ELF-1 (cell line): ENCODE measurements at regions not wholly inside any gene's neighbourhood (a gene's known extent, or its start where the extent isn't known, plus 50 kb on each side); places are given as distances from the start of the nearest gene placed in this dataset.

ENCODE experiments used
- DNase-seq: peaks from one replicate; pipeline ENCODE4 v3.0.0-alpha.2; 2016; ENCODE audit warnings: low read depth, low spot score

DNA sequence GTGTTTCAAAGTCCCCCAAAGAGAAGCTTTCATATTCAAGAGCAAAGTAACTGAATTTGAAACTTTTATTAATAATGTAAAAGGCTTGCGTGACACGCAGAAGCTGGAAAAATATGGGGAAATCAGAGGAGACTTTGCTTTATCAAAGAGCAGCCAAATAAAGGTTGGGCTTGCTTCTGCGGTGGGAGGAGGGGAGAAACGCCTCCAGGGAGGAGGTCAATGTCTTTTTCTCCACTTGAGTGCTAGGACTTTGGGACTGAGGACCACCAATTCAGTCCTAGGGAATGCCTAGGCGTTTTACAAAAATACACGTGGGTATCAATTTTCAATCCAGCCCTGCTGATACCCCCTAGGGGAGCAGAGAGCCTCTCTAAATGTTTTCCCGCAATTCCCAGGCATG, 60.9 kb upstream of the FZD10 start:
- no peak for DNase-seq

- no peak for DNase-seq
Measured at GRCh38 chr12:130102266-130102665, 60.0 kb upstream of the FZD10 start.

DNA sequence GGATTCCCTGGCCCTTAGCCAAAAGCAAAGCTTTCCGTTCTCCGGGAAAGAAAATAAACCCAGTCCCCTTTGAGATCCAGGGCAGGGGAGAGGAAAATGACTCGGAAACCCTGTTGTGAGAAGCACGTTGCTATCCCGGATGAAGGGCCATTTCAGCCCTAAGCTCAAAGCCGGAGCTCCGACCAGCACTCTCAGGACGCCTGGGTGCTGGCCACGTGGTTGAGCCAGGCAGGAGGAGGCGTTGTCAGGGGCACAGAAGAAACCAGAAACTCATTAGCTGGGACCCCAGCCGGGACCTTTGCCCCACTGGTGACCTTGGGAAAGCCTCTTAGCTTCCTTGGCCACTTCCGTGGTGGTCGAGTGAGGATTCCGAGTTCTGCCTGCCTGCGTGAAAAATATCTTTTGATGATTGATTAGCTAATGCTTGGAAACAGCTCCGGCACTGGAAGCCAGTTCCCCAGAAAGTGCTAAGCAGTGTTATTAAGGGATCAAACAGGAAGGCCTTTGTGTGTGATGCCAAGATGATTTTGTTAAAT, 57.6 kb upstream of the FZD10 start:
- peak; percentile 64 for DNase-seq

- DNase-seq = no peak
Measured at GRCh38 chr12:130109062-130109945, 53.0 kb upstream of the FZD10 start.

DNA sequence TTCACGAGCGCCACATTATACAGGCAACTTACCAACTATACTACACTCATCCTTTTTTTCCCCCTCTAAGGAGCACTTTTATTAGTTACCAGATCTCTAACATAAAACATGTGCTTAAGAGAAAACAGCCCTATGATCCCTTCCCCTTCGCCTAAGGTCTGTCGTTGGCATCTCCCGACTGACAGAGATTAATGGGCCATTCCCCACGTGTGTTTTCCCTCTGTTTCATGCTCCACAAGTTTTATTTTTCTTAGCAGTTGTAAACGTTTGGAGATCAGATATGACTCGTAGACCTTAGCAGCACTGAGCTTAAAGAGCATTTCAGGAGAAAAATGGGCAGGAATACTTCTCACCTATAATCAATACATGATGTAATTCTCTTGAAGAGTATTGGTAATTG, 51.4 kb upstream of the FZD10 start:
- DNase-seq = no peak

- DNase-seq = no peak
Measured at GRCh38 chr12:130111965-130112496, 50.2 kb upstream of the FZD10 start.
